HUDEP-2 (cell line): ENCODE measurements at regions not wholly inside any gene's neighbourhood (a gene's known extent, or its start where the extent isn't known, plus 50 kb on each side); places are given as distances from the start of the nearest gene placed in this dataset.
"Not testable (repeated sequence)": the region's sequence is repeated elsewhere in the genome, so short reads cannot be mapped to it uniquely, and the experiment has no call there.

ENCODE experiments used
- DNase-seq, 76 experiments: peaks; one replicate each; lab custom pipeline; 2025; ENCODE audit not compliant: unreplicated experiment in 76 of 76; lab: John Stamatoyannopoulos, UW

DNA sequence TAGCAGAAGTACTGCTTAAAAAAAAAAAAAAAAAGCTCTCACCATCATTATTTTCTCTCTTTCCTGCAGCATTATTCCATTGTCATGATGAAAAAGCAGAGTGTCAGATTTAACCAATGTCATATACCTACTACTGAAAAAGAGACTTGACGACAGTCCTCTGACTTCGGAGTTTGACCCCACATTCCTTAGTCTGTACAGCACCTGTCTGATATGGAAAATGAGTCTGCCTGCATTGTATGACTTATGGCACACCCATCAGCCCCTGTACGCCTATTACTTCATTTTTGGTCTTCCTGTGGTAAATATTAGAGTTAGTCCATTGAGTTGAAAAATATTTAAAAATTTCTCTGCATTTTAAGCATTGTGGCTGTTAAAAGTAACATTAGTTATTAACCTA, 54.5 kb upstream of the NOX4 start:
- no peak for DNase-seq

GRCh38 chr11:89555781-89556180, 64.6 kb upstream of the NOX4 start:
- DNase-seq: not testable (repeated sequence)

DNA sequence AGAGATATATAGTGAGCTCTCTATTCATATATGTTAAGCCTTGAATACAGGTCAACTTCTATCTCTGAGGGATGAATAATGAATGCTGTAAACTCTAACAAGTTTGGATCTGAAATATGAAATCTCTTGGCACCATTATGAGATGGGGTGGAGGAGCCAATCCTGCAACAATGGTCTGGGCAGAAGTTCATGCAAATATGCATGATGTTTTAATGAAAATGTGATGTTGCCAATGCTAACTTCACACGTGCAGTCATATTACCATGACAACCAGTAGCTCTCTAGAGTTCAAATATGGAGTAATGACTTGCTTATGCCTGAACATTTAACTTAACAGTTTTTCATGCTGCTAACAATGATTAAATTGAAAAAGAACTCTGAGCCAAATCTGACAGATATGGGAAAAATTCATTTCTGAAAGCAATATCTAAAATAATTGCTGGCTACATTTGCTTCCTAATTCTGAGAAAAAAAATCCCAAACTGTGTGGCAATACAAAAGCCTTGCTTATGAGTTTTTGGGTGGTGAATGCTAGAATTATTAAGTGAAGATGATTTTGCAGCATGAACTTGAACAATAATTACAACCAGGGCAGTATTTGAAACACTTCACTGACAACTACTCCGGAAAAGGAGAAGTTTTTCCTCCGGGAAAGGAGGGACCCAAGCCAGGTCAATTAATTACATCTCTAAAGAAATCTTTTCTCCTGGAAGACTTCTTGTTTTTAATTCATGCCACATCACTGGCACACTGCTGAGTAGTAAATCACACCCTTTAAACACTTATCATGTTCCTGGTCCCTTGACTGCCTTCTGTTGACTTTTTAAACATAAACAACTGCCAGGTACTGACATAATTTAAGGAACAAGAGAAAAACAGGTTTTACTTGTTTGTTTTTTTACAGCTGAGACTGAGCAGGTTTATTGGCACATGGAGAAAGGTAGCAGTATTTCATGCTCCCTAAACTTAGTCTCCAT, 65.8 kb upstream of the NOX4 start:
- DNase-seq: not testable (repeated sequence)

DNA sequence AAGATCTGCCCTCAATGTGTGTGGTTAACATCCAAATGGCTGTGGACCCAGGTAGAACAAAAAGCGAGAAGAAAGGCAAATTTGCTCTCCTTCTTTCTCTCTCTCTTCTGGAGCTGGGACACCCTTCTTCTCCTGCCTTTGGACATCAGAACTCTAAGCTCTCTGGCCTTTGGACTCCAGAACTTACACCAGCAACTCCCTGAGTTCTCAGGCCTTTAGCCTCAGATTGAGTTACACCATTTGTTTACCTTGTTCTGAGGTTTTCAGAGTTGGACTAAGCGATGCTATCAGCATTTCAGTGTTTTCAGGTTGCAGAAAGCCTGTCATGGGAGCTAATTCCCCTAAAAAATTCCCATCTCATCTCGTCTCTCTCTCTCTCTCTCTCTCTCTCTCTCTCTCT, 69.4 kb upstream of the NOX4 start:
- not testable (repeated sequence) for DNase-seq

GRCh38 chr11:89562731-89563130, 71.6 kb upstream of the NOX4 start:
- DNase-seq: not testable (repeated sequence)

GRCh38 chr11:89566972-89567371, 75.8 kb upstream of the NOX4 start:
- no peak for DNase-seq

DNA sequence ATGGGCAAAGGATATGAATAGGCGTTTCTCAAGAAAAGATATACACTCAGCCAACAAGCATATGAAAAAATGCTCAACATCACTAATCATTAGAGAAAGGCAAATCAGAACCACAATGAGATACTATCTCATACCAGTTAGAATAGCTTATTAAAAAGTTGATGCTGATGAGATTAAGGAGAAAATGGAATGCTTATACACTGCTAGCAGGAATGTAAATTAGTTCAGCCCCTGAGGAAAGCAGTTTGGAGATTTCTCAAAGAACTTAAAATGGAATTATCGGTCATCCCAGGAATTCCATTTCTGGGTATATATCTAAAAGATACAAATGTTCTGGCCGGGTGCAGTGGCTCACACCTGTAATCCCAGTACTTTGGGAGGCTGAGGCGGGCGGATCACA, 78.2 kb upstream of the NOX4 start:
- not testable (repeated sequence) for DNase-seq

DNA sequence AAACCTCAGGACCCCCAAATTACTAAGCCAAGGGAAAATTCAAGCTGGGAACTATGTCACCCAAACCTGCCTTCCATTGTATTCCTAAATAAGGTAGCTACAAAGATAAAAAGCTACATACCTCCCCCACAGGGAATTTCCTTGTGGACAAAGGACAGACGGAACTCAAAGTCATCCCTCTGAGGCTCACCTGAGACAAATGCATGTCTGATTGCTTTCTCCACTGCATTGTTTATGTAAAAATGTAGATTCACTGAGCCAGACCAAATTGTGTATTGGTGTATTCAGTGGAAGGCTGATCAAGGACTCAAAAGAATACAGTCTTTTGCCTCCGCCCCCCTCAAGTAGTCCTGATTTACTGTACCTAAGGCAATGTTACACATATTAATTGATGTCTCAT, 80.5 kb upstream of the NOX4 start:
- not testable (repeated sequence) for DNase-seq

- DNase-seq: not testable (repeated sequence)
Measured at GRCh38 chr11:89575846-89576245, 84.7 kb upstream of the NOX4 start.

GRCh38 chr11:89577428-89577827, 86.3 kb upstream of the NOX4 start:
- not testable (repeated sequence) for DNase-seq

DNA sequence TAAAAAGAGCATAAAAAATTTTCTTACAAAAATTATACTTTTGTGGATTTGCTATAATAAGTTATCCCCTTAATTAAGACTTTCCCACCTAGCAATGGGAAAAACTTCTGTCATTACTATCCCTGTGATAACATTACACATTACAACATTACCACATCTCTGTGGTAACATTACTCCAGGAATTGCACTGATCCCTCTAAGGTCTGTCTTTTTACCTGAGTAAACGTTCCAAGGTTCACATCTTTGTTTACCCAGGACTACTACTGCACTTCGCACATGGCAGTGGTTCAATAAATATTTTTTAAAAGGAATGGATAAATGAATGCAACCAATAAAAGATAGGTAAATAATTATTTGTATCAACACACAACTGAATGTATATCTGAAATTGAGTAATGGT, 92.4 kb upstream of the NOX4 start:
- no peak for DNase-seq

DNA sequence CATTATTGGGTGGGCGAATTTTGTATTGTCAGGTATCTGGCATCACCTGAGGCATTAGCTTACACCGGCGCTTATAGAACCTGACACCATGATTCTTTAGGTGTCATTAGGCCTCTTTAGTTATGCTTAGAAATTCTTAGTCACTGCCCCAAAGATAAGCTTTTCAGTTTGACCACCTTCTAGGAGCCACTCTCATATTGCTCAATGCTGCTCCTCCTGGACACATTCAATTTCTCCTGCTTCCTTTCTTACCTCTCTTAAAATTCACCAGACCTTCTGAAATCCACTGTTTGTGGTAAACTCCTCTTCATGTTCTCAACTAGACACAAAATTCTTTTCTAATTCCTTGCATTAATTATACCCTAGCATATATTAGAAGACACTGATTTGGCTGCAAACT, 93.9 kb upstream of the NOX4 start:
- DNase-seq: not testable (repeated sequence)

DNA sequence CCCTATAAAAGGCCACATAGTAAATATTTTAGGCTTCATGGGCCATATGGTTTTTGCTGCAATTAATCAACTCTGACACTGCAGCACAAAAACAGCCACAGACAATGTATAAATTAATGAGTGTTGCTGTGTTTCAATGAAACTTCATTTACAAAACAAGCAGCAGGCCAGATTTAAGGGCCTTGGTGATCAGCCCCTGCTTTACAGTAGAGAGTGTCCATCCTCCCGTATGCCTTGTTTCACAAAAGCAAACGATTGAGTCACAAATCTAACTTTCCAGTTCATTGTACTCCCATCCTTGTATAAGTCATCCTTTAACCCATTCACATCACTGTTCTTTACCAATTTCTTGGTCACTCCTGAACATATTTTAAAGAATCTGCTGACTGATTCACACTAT, 94.3 kb upstream of the NOX4 start:
- not testable (repeated sequence) for DNase-seq

- not testable (repeated sequence) for DNase-seq
Measured at GRCh38 chr11:89589413-89589812, 98.2 kb upstream of the NOX4 start.

DNA sequence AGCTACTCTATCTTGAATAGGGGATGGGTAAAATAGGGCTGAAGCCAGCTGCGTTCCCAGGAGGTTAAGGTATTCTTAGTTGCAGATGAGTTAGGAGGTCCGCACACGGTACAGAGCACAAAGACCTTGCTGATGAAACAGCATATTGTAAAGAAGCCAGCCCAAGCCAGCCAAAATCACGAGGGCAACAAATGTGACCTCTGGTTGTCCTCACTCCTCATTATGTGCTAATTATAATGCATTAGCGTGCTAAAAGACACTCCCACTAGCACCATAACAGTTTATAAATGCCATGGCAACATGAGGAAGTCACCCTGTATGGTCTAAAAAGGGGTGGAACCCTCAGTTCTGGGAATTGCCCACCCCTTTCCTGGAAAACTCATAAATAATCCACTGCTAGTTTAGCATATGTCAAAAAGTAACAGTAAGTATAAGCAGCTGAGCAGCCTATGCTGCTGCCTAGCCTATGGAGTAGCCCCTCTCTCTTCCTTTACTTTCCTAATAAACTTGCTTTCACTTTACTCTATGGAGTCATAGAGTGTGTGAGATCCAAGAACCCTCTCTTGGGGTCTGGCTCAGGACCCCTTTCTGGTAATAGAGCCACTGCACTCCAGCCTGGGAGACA, 98.9 kb upstream of the NOX4 start:
- not testable (repeated sequence) for DNase-seq

DNA sequence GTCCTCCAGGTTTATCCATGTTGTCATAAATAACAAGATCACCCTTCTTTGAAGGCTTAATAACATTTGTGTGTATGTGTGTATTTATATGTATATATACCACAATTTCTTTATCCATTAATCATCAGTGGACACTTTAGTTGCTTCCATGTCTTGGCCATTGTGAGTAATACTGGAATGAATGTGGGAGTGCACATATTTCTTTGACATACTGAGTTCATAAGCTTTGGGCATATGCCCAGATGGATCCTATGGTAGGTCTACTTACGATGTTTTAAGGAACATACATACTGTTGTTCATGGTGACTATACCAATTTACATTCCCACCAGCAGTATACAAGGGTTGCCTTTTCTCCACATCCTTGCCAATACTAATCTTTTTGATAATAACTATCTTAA, 108.8 kb upstream of the TRIM77 start:
- DNase-seq: not testable (repeated sequence)

DNA sequence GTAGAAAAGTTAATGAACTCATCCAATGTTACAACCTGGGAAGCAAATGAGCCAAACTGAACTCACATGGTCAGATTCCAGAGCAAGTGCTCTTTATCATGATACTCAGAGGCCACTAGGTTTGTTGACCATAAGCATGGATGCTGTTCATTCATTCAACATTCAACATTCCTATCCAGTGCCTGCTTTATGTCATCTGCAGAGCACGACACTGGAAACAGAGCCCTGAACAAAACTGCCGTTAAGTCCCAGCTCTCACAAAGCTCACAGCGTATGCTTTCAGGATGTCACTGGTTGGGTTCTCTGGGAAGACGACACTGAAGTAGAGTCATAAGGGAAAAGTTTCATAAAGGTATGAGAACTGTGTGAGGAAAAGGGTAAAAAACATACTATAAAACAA, 105.8 kb upstream of the TRIM77 start:
- no peak for DNase-seq

GRCh38 chr11:89606845-89607244, 103.3 kb upstream of the TRIM77 start:
- not testable (repeated sequence) for DNase-seq

DNA sequence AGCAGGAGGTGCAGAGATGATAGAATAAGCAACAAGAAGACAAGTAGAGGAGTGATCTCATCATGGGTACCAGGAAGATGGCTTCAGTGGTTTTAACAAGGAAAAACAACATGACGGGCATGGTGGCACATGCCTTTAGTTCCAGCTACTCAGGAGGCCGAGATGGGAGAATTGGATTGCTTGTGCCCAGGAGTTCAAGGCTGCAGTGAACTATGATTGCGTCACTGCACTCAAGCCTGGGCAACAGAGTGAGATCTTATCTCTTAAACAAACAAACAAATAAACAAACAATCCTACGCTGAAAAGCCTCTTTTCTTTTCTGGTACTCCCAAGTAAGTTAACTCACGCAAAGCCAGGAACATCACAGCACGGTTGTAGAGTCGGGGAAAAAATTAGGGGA, 102.6 kb upstream of the TRIM77 start:
- DNase-seq: not testable (repeated sequence)

DNA sequence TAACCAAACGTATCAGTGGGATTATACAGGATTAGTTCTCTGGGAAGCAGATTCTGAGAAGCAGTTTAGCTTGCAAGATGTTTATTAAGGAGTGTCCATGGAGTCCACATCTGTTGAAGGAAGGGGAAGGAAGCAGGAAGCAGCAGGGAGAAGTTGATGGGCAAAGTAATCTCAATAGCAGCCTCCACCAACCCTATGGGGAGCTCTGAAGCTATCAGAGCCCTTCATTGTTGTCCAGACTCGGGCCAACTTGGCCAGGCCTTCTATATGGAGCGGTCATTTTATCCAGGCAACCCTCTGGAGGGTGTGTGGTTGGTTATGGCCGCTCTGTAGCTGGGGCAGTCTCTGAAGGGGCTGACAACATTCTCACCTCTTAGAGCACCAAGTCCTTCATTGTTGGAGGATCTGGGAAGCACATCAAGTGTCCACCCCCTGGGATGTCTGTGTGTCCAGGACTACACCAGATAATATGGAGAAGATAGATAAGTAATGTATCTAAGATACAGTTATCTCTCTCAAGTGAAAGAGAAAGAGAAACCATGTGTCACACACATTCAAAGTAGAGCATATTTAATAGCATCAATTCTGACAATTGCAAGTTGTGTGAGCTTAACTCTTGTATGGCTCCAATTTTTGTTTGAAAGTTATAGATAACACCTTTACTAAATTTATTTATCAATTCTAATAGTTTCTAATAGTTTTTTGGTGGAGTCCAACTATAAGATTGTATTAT, 101.7 kb upstream of the TRIM77 start:
- DNase-seq: no peak

- no peak for DNase-seq
Measured at GRCh38 chr11:89612096-89612495, 98.0 kb upstream of the TRIM77 start.
